NCI-H2171 treated with DMSO at 0.1 percent for 48 hours (cell line): ENCODE measurements at regions not wholly inside any gene's neighbourhood (a gene's known extent, or its start where the extent isn't known, plus 50 kb on each side); places are given as distances from the start of the nearest gene placed in this dataset.

Source experiments
- DNase-seq: peaks from one replicate; lab custom pipeline; 2025; lab: John Stamatoyannopoulos, UW

- no peak for DNase-seq
These were observed 239.8 kb upstream of the MYT1L start for GRCh38 chr2:2570871-2571270.

GRCh38 chr2:2570360-2570759 is 239.3 kb upstream of the MYT1L start:
- no peak for DNase-seq

GRCh38 chr2:2569836-2570235 is 238.8 kb upstream of the MYT1L start:
- DNase-seq, result no peak

- DNase-seq, result no peak
These were observed 238.2 kb upstream of the MYT1L start for GRCh38 chr2:2569306-2569705.

GRCh38 chr2:2568411-2568810 is 237.3 kb upstream of the MYT1L start:
- DNase-seq, result no peak

- no peak for DNase-seq
These were observed 236.7 kb upstream of the MYT1L start for GRCh38 chr2:2567776-2568175.

GRCh38 chr2:2566396-2567323 is 235.6 kb upstream of the MYT1L start:
- no peak for DNase-seq

- DNase-seq, result no peak
These were observed 234.6 kb upstream of the MYT1L start for GRCh38 chr2:2565671-2566070.

- DNase-seq, result peak; percentile 94
These were observed 233.4 kb upstream of the MYT1L start for GRCh38 chr2:2564300-2565078.

GRCh38 chr2:2563309-2563860 is 232.3 kb upstream of the MYT1L start:
- peak; percentile 48 for DNase-seq

- DNase-seq, result no peak
These were observed 231.8 kb upstream of the MYT1L start for GRCh38 chr2:2562867-2563266.

GRCh38 chr2:2561346-2562095 is 230.4 kb upstream of the MYT1L start:
- DNase-seq, result no peak

GRCh38 chr2:2560374-2561015 is 229.4 kb upstream of the MYT1L start:
- no peak for DNase-seq

GRCh38 chr2:2558476-2558875 is 227.4 kb upstream of the MYT1L start:
- DNase-seq, result no peak

GRCh38 chr2:2557475-2557874 is 226.4 kb upstream of the MYT1L start:
- DNase-seq, result no peak

- DNase-seq, result no peak
These were observed 219.8 kb upstream of the MYT1L start for GRCh38 chr2:2550856-2551255.

GRCh38 chr2:2547911-2548310 is 216.8 kb upstream of the MYT1L start:
- no peak for DNase-seq

- no peak for DNase-seq
These were observed 216.4 kb upstream of the MYT1L start for GRCh38 chr2:2547451-2547850.

- no peak for DNase-seq
These were observed 215.0 kb upstream of the MYT1L start for GRCh38 chr2:2546046-2546445.

GRCh38 chr2:2542966-2543611 is 212.0 kb upstream of the MYT1L start:
- no peak for DNase-seq

- no peak for DNase-seq
These were observed 211.2 kb upstream of the MYT1L start for GRCh38 chr2:2542316-2542715.
